H1 (cell line): ENCODE measurements at regions not wholly inside any gene's neighbourhood (a gene's known extent, or its start where the extent isn't known, plus 50 kb on each side); places are given as distances from the start of the nearest gene placed in this dataset.

ENCODE experiments used
- BACH1 ChIP-seq: IDR thresholded peaks from 2 replicates; pipeline ENCODE4 v1.6.1; 2012; ENCODE audit warnings: low read length, improper control_type of control experiment
- GTF2F1 ChIP-seq: IDR thresholded peaks from 2 replicates; pipeline ENCODE4 v1.6.1; 2012; ENCODE audit warnings: low read depth, low read length, improper control_type of control experiment, borderline replicate concordance
- POLR2AphosphoS5 ChIP-seq: IDR thresholded peaks from 2 replicates; pipeline ENCODE4 v1.6.1; 2011; ENCODE audit warnings: low read depth, low read length
- TCF12 ChIP-seq: IDR thresholded peaks from 2 replicates; pipeline ENCODE4 v1.6.1; 2011; ENCODE audit warnings: low read depth, mild to moderate bottlenecking, low read length

GRCh38 chr2:16940214-16940613 lies 274.6 kb upstream of the CYRIA start (continued):
- no peak for TF ChIP-seq GTF2F1
- no peak for TF ChIP-seq BACH1
- no peak for TF ChIP-seq POLR2AphosphoS5
- TF ChIP-seq TCF12: no peak
